Coronary artery (tissue), 2 donors: ENCODE measurements at regions not wholly inside any gene's neighbourhood (a gene's known extent, or its start where the extent isn't known, plus 50 kb on each side); places are given as distances from the start of the nearest gene placed in this dataset.

ENCODE experiments used
- DNase-seq: peaks from one replicate; pipeline ENCODE4 v3.0.0-alpha.2; 2017; ENCODE audit warnings: low spot score
- H3K27ac ChIP-seq, 2 donors: fragments of 200-600 bp; sonication (generic); one replicate each; pipeline ENCODE4 v1.5.1; 2016 to 2019
- H3K4me3 ChIP-seq: fragments of 200-600 bp; sonication (generic); 2 replicates; pipeline ENCODE4 v1.5.1; 2016; ENCODE audit warnings: mild to moderate bottlenecking, moderate library complexity
- TF ChIP-seq, protein P1 (sequence below): fragments of 200-600 bp; sonication (generic); IDR thresholded peaks from one replicate; pipeline ENCODE4 v1.5.1; 2019; ENCODE audit warnings: antibody characterized with exemption

DNA sequence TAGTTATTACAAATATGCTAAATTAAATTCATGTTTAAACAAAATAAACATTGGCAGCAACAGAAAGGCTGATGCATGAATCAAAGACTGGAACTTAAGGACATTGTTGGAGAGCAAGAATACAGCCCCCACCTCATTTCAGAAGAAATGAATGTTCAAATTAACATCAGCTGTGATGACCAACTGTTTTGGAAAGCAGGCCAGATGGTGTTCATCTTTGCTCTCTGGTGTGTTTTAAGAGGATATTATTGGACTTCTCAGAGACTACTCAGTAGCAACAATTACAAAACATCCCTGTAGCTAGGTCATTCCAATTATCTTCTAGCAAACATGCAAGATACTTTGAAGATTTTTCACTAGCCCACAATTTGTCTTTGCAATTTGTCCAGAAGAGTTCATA, 118.6 kb upstream of the DOK5 start:
- Histone ChIP-seq H3K27ac (no peak overlapping the region), H3K4me3 (no peak overlapping the region)
- TF ChIP-seq, protein P1, sequence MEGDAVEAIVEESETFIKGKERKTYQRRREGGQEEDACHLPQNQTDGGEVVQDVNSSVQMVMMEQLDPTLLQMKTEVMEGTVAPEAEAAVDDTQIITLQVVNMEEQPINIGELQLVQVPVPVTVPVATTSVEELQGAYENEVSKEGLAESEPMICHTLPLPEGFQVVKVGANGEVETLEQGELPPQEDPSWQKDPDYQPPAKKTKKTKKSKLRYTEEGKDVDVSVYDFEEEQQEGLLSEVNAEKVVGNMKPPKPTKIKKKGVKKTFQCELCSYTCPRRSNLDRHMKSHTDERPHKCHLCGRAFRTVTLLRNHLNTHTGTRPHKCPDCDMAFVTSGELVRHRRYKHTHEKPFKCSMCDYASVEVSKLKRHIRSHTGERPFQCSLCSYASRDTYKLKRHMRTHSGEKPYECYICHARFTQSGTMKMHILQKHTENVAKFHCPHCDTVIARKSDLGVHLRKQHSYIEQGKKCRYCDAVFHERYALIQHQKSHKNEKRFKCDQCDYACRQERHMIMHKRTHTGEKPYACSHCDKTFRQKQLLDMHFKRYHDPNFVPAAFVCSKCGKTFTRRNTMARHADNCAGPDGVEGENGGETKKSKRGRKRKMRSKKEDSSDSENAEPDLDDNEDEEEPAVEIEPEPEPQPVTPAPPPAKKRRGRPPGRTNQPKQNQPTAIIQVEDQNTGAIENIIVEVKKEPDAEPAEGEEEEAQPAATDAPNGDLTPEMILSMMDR: no peak
- no peak for DNase-seq

DNA sequence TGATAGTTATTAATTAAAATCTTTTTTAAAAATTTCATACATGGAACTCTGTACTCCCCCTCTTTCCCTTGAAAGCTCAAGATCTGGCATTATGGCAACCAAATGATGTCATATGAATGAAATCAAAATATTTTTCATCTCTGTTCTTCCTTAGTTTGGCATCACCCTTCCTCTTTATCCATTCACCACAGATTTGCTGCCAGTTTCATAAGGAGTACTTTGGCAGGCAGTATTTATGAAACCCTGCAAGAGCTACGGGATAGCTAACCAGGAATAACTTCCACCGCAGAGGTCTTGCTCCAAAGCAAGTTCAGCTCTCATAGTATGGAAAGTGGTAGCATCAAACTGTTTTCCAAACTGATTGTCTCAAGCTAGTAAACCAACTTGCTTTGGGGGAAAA, 113.9 kb upstream of the DOK5 start:
- no peak for DNase-seq
- TF ChIP-seq, protein P1: no peak
- Histone ChIP-seq H3K27ac (no peak overlapping the region), H3K4me3 (no peak overlapping the region)

- DNase-seq: no peak
- TF ChIP-seq, protein P1: no peak
- H3K4me3 ChIP-seq: no peak overlapping the region
- H3K27ac ChIP-seq: no peak overlapping the region
These were observed 113.1 kb upstream of the DOK5 start for GRCh38 chr20:54362283-54362682.

DNA sequence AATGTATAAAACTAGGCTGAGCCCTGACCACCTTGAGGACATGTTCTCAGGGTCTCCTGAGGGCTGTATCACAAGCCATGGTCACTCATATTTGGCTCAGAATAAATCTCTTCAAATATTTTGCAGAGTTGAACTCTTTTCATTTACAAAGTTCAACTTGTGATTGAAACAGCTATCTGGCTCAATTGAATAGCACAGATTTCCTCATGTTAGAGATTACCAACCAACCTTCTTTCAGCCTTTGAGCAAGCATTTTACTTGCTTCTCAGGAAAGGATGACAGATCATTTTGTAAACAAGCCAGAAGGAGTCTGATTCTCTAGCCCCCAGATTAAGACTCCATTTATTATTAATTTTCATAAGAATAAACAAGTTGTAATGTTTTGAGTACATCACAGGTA, 111.0 kb upstream of the DOK5 start:
- no peak for DNase-seq
- Histone ChIP-seq H3K27ac (no peak overlapping the region), H3K4me3 (no peak overlapping the region)
- TF ChIP-seq, protein P1: no peak

- Histone ChIP-seq H3K4me3 (no peak overlapping the region), H3K27ac (no peak overlapping the region)
- no peak for DNase-seq
- TF ChIP-seq, protein P1: no peak
These were observed 110.5 kb upstream of the DOK5 start for GRCh38 chr20:54364919-54365318.

GRCh38 chr20:54366669-54367344, 108.6 kb upstream of the DOK5 start:
- no peak overlapping the region for H3K4me3 ChIP-seq
- DNase-seq: no peak
- TF ChIP-seq, protein P1: no peak

GRCh38 chr20:54368570-54368969, 106.8 kb upstream of the DOK5 start:
- TF ChIP-seq, protein P1: no peak
- DNase-seq: no peak
- H3K4me3 ChIP-seq: no peak overlapping the region
- H3K27ac ChIP-seq: no peak overlapping the region

More at GRCh38 chr20:54366669-54367344, 108.6 kb upstream of the DOK5 start:
- no peak overlapping the region for H3K27ac ChIP-seq
